ENCODE measurements at regions not wholly inside any gene's neighbourhood (a gene's known extent, or its start where the extent isn't known, plus 50 kb on each side); places are given as distances from the start of the nearest gene placed in this dataset.

DNA sequence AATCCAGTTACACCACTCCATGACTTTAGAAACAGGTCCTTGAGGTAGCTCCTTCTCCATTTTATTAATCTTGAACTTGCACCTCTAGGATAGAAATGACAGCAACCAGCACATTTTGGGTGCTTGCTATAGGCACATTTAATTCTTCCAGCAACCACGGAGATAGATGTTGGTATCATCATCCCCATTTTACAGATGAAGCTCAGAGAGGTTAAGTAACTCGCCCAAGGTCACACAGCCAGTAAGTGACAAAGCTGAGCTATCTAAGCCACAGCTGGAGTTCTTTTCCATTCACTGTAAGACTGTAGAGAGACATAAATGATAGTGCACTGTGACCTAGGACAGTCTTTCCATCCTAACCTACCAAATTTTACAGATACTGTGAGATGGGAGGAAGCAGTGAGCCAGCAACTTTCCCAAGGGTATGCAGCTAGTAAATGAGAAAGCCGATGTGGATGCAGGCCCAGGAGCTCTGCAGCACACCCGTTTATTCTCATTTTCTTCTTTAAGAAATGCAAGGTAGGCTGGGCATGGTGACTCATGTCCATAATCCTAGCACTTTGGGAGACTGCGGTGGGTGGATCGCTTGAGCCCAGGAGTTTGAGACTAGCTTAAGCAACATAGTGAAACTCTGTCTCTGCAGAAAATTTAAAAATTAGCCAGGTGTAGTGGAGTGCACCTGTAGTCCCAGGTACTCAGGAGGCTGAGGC lies 103.2 kb downstream of the TBX5 start:
- TF ChIP-seq, protein P1, sequence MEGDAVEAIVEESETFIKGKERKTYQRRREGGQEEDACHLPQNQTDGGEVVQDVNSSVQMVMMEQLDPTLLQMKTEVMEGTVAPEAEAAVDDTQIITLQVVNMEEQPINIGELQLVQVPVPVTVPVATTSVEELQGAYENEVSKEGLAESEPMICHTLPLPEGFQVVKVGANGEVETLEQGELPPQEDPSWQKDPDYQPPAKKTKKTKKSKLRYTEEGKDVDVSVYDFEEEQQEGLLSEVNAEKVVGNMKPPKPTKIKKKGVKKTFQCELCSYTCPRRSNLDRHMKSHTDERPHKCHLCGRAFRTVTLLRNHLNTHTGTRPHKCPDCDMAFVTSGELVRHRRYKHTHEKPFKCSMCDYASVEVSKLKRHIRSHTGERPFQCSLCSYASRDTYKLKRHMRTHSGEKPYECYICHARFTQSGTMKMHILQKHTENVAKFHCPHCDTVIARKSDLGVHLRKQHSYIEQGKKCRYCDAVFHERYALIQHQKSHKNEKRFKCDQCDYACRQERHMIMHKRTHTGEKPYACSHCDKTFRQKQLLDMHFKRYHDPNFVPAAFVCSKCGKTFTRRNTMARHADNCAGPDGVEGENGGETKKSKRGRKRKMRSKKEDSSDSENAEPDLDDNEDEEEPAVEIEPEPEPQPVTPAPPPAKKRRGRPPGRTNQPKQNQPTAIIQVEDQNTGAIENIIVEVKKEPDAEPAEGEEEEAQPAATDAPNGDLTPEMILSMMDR (IDR thresholded peaks at IDR 0.05; ENCODE audit: insufficient read depth, low read length): no peak

GRCh38 chr12:114302117-114302516 lies 103.8 kb downstream of the TBX5 start:
- DNase-seq (ENCODE audit: low read depth): no peak
- H3K4me3 ChIP-seq (ENCODE audit: low read depth, low read length): no peak overlapping the region
- TF ChIP-seq, protein P1 (IDR thresholded peaks at IDR 0.05; ENCODE audit: insufficient read depth, low read length): no peak

More for the DNA sequence above, 103.2 kb downstream of the TBX5 start:
- no peak for DNase-seq (ENCODE audit: low read depth)
- H3K4me3 ChIP-seq (ENCODE audit: low read depth, low read length): no peak overlapping the region

DNA sequence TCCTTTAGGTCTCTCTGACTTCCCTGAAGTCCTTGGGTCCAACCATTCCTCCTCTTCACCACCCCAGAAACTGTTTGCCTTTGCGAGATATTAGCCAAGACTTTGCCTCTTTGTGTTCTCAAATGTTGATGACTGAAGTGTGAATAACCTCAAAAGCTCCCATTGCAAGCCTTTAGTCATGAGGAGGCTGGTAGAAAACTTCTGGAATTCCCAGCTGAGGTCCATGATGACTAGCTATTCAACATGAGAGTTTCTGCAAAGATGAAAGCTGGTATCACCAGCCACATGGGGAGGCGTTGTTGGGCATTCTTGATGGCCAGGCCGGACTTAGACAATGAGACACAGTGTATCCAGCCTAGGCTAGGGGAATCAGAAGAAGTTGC lies 111.7 kb downstream of the TBX5 start:
- no peak overlapping the region for H3K4me3 ChIP-seq (ENCODE audit: low read depth, low read length)
- TF ChIP-seq, protein P1 (IDR thresholded peaks at IDR 0.05; ENCODE audit: insufficient read depth, low read length): no peak
- no peak for DNase-seq (ENCODE audit: low read depth)

GRCh38 chr12:114293571-114294302 lies 112.2 kb downstream of the TBX5 start:
- H3K4me3 ChIP-seq (ENCODE audit: low read depth, low read length): no peak overlapping the region
- TF ChIP-seq, protein P1 (IDR thresholded peaks at IDR 0.05; ENCODE audit: insufficient read depth, low read length): no peak
- DNase-seq (ENCODE audit: low read depth): no peak

DNA sequence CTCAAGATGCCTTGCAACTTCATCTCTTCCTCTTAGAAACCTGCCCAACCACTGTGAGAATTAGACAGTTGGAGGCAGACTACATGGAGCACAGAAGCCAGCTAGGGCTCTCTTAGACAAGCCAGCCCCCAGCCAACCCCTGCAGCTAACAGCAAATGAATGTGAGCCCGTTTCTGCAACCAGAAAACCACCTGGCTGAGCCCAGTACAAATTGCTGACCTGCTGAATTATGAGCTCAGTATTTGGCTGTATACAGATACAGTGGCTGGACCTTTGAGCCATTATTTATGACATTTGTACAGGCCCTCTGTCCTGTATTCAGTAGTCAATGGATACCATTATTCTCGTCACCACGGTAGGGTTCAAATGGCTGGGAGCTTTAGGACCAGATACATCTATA lies 112.9 kb downstream of the TBX5 start:
- TF ChIP-seq, protein P1 (IDR thresholded peaks at IDR 0.05; ENCODE audit: insufficient read depth, low read length): no peak
- H3K4me3 ChIP-seq (ENCODE audit: low read depth, low read length): no peak overlapping the region
- no peak for DNase-seq (ENCODE audit: low read depth)

GRCh38 chr12:114291389-114292060 lies 114.4 kb downstream of the TBX5 start:
- no peak for DNase-seq (ENCODE audit: low read depth)

More at GRCh38 chr12:114291389-114292060, 114.4 kb downstream of the TBX5 start:
- H3K4me3 ChIP-seq (ENCODE audit: low read depth, low read length): no peak overlapping the region
- TF ChIP-seq, protein P1 (IDR thresholded peaks at IDR 0.05; ENCODE audit: insufficient read depth, low read length): no peak
